ENCODE measurements at regions not wholly inside any gene's neighbourhood (a gene's known extent, or its start where the extent isn't known, plus 50 kb on each side); places are given as distances from the start of the nearest gene placed in this dataset.

DNA sequence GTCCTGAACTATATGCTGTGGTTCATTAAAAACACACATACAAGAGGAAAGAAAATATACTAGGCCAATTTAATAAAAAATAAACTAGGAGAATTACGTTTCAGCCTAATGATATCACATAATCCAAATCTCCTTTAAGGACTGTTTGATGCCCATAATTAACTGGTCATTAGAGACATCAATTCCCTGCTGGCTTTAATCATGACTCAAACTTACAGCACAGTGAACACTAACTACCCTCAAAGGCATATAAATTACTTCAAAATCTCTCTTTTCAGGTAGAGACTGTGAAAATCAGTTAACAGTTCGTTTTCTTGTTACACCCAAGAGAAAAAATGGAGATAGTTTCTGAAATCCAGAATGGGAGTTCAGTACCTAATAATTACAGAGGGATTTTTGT, 567.4 kb downstream of the CBLN2 start:
- no peak for DNase-seq (ENCODE audit: low read depth in 1 of 2, low spot score in 1 of 2)
- WGBS (ENCODE audit: missing lambda C conversion rate): 2% methylated on average over 2 of the region's 2 CpGs
- no peak overlapping the region for H3K4me3 ChIP-seq
- no peak for FAIRE-seq
- POLR2A ChIA-PET: no interaction called here
- H3K4me2 ChIP-seq: no peak overlapping the region
- ATAC-seq: no peak
- no peak overlapping the region for H3K27ac ChIP-seq
- CTCF ChIA-PET: no interaction called here
- H3K4me1 ChIP-seq: no peaks in the 10 kb centered on the region
- no peaks in the 10 kb centered on the region for H3K9me3 ChIP-seq
- no peak for TF ChIP-seq RFX5 (IDR thresholded peaks at IDR 0.05)
- no peak for TF ChIP-seq FOSL2 (IDR thresholded peaks at IDR 0.05)
- no peak for TF ChIP-seq FOSL2 (CRISPR knock-in tag; IDR thresholded peaks at IDR 0.05)
- TF ChIP-seq MYC (IDR thresholded peaks at IDR 0.05; ENCODE audit: borderline replicate concordance, low read length): no peak

DNA sequence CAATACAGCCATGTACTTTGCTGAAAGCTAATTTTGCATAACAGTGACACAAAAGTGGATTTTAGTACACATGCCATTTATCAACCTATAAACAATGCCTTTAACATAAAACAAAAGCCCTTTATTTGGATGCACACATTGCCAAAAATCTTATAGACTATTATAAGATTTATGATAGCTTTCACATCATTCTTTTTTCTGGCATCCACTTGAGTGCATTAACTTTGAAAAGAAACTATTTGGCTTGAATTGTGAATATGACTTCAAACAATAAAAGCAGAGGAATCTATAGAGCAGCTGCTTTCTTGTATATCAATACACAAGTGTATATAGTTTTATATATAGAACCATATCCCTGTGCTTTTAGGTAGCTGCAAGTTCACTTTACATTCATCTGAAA, 577.4 kb downstream of the CBLN2 start:
- Histone ChIP-seq H3K9me3 (no peaks in the 10 kb centered on the region), H3K4me1 (no peaks in the 10 kb centered on the region), H3K4me2 (no peak overlapping the region), H3K4me3 (no peak overlapping the region), H3K27ac (no peak overlapping the region)
- POLR2A ChIA-PET: no interaction called here
- FAIRE-seq: no peak
- ATAC-seq: no peak
- no peak for DNase-seq (ENCODE audit: low read depth in 1 of 2, low spot score in 1 of 2)
- CTCF ChIA-PET: no interaction called here
- TF ChIP-seq HDAC2 (IDR thresholded peaks at IDR 0.05) (no peak), FOSL2 (IDR thresholded peaks at IDR 0.05) (no peak), FOSL2 (CRISPR knock-in tag; IDR thresholded peaks at IDR 0.05) (no peak), POLR2A (IDR thresholded peaks at IDR 0.05; ENCODE audit: low read length) (no peak), ZSCAN20 (CRISPR knock-in tag; IDR thresholded peaks at IDR 0.05) (no peak)
- TF ChIP-seq, protein P1, sequence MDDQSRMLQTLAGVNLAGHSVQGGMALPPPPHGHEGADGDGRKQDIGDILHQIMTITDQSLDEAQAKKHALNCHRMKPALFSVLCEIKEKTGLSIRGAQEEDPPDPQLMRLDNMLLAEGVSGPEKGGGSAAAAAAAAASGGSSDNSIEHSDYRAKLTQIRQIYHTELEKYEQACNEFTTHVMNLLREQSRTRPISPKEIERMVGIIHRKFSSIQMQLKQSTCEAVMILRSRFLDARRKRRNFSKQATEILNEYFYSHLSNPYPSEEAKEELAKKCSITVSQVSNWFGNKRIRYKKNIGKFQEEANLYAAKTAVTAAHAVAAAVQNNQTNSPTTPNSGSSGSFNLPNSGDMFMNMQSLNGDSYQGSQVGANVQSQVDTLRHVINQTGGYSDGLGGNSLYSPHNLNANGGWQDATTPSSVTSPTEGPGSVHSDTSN (IDR thresholded peaks at IDR 0.05): no peak

DNA sequence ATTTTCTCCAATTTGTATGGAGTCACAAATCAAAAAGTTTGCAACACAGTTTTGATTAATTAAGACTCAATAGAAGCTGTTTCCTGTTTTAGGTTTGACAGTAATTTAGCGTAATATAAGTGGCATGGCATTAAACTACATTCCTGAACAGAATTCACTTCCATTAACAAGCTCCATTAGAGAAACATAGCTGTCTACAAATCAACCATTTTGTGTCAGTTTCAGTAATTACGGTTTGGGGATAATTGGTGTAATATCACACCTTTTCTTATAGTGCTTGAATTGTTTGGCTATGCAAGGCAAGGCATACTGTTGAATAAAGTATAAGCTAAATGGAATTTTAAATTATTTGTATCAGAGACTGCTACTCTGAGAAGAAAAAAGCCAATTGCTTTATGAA, 585.5 kb downstream of the CBLN2 start:
- no peak overlapping the region for H3K4me2 ChIP-seq
- H3K27ac ChIP-seq: no peak overlapping the region
- no peak for ATAC-seq
- FAIRE-seq: no peak
- 19% methylated on average over 2 of the region's 2 CpGs for WGBS (ENCODE audit: missing lambda C conversion rate)
- CTCF ChIA-PET: interaction anchor here (0.7 kb wide), 1 partner anchor 22 kb away, joined by 3 read pairs; no protein-coding TSS in a partner anchor
- no peak overlapping the region for H3K4me3 ChIP-seq
- no peaks in the 10 kb centered on the region for H3K4me1 ChIP-seq
- POLR2A ChIA-PET: no interaction called here
- H3K9me3 ChIP-seq: no peaks in the 10 kb centered on the region
- DNase-seq (ENCODE audit: low read depth in 1 of 2, low spot score in 1 of 2): no peak
- TF ChIP-seq, protein P2, sequence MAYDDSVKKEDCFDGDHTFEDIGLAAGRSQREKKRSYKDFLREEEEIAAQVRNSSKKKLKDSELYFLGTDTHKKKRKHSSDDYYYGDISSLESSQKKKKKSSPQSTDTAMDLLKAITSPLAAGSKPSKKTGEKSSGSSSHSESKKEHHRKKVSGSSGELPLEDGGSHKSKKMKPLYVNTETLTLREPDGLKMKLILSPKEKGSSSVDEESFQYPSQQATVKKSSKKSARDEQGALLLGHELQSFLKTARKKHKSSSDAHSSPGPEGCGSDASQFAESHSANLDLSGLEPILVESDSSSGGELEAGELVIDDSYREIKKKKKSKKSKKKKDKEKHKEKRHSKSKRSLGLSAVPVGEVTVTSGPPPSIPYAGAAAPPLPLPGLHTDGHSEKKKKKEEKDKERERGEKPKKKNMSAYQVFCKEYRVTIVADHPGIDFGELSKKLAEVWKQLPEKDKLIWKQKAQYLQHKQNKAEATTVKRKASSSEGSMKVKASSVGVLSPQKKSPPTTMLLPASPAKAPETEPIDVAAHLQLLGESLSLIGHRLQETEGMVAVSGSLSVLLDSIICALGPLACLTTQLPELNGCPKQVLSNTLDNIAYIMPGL (CRISPR knock-in tag; IDR thresholded peaks at IDR 0.05; ENCODE audit: borderline replicate concordance): no peak
- TF ChIP-seq HEYL (CRISPR knock-in tag; IDR thresholded peaks at IDR 0.05): no peak
- no peak for TF ChIP-seq NFE2L2 (conservative IDR thresholded peaks at IDR 0.05; ENCODE audit: low read length)

DNA sequence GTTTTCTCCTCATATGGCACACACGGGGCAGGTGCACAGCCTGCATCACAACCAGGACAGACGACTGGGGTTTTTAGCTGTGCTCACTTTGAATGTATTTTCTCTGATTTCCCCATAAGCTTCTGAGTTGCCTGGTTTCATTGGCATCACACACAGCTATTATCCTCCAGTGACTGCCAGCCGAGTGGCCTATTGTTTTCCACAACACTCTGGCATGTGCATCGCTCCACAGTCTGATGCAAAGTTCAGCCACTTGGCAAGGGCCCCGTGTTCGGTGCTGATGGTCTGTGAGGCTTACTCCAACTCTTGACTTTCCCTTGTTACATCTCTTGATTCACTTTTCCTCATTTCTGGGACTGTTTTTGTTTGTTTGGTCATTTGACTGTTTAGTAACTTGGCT, 593.1 kb downstream of the CBLN2 start:
- WGBS (ENCODE audit: missing lambda C conversion rate): 20% methylated on average over 4 of the region's 6 CpGs
- FAIRE-seq: no peak
- Histone ChIP-seq H3K4me2 (no peak overlapping the region), H3K4me3 (no peak overlapping the region), H3K27ac (no peak overlapping the region), H3K4me1 (no peaks in the 10 kb centered on the region), H3K9me3 (no peaks in the 10 kb centered on the region)
- ChIA-PET POLR2A (no interaction called here), CTCF (no interaction called here)
- no peak for ATAC-seq
- no peak for DNase-seq (ENCODE audit: low read depth in 1 of 2, low spot score in 1 of 2)
- TF ChIP-seq ZFP36 (IDR thresholded peaks at IDR 0.05; ENCODE audit: borderline replicate concordance, partially characterized antibody) (no peak), HEYL (CRISPR knock-in tag; IDR thresholded peaks at IDR 0.05) (no peak), SMC3 (IDR thresholded peaks at IDR 0.05) (no peak), MYC (IDR thresholded peaks at IDR 0.05; ENCODE audit: borderline replicate concordance, low read length) (no peak), ZSCAN20 (CRISPR knock-in tag; IDR thresholded peaks at IDR 0.05) (no peak), RNF2 (IDR thresholded peaks at IDR 0.05; ENCODE audit: borderline replicate concordance, low read depth) (no peak), BHLHE40 (IDR thresholded peaks at IDR 0.05; ENCODE audit: low read depth, low read length) (no peak), GATA3 (IDR thresholded peaks at IDR 0.05; ENCODE audit: borderline replicate concordance) (no peak), RCOR1 (IDR thresholded peaks at IDR 0.05; ENCODE audit: low read depth, low read length) (no peak), RFX5 (IDR thresholded peaks at IDR 0.05) (no peak), CHD2 (IDR thresholded peaks at IDR 0.05; ENCODE audit: low read length, partially characterized antibody) (no peak)
- TF ChIP-seq, protein P2 (CRISPR knock-in tag; IDR thresholded peaks at IDR 0.05; ENCODE audit: borderline replicate concordance): no peak
- TF ChIP-seq, protein P3, sequence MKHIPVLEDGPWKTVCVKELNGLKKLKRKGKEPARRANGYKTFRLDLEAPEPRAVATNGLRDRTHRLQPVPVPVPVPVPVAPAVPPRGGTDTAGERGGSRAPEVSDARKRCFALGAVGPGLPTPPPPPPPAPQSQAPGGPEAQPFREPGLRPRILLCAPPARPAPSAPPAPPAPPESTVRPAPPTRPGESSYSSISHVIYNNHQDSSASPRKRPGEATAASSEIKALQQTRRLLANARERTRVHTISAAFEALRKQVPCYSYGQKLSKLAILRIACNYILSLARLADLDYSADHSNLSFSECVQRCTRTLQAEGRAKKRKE (CRISPR knock-in tag; IDR thresholded peaks at IDR 0.05; ENCODE audit: low read depth): no peak
